Smooth muscle cell (in vitro differentiated cells): ENCODE measurements at regions not wholly inside any gene's neighbourhood (a gene's known extent, or its start where the extent isn't known, plus 50 kb on each side); places are given as distances from the start of the nearest gene placed in this dataset.

Source experiments
- DNase-seq: peaks from one replicate; lab custom pipeline; 2025; ENCODE audit not compliant: unreplicated experiment; lab: John Stamatoyannopoulos, UW
- H2AFZ ChIP-seq: fragments of 200-600 bp; sonication (generic); 2 replicates; pipeline ENCODE4 v1.6.0; 2016; ENCODE audit warnings: antibody characterized with exemption, low read depth, mild to moderate bottlenecking
- H3F3A ChIP-seq: fragments of 200-600 bp; sonication (generic); 2 replicates; pipeline ENCODE4 v1.6.0; 2017; ENCODE audit warnings: antibody characterized with exemption, low read depth
- H3K27ac ChIP-seq: fragments of 200-600 bp; sonication (generic); 2 replicates; pipeline ENCODE4 v1.5.1; 2016; ENCODE audit warnings: low read depth, mild to moderate bottlenecking
- H3K27me3 ChIP-seq: fragments of 200-600 bp; sonication (generic); 2 replicates; pipeline ENCODE4 v1.6.1; 2016; ENCODE audit warnings: low read depth, mild to moderate bottlenecking
- H3K36me3 ChIP-seq: fragments of 200-600 bp; sonication (generic); 2 replicates; pipeline ENCODE4 v1.5.1; 2016; ENCODE audit warnings: low read depth
- H3K4me1 ChIP-seq: fragments of 200-600 bp; sonication (generic); 2 replicates; pipeline ENCODE4 v1.5.1; 2016; ENCODE audit warnings: low read depth
- H3K4me2 ChIP-seq: fragments of 200-600 bp; sonication (generic); 2 replicates; pipeline ENCODE4 v1.6.0; 2016; ENCODE audit warnings: mild to moderate bottlenecking
- H3K4me3 ChIP-seq: fragments of 200-600 bp; sonication (generic); 2 replicates; pipeline ENCODE4 v1.5.1; 2016; ENCODE audit warnings: mild to moderate bottlenecking
- H3K79me2 ChIP-seq: fragments of 200-600 bp; sonication (generic); 2 replicates; pipeline ENCODE4 v1.6.0; 2016; ENCODE audit warnings: low read depth, mild to moderate bottlenecking
- H3K9ac ChIP-seq: fragments of 200-600 bp; sonication (generic); 2 replicates; pipeline ENCODE4 v1.6.0; 2016; ENCODE audit warnings: low read depth
- H3K9me3 ChIP-seq: fragments of 200-600 bp; sonication (generic); replicated peaks from 2 replicates; pipeline ENCODE4 v1.5.1; 2016; ENCODE audit warnings: low read depth
- H4K20me1 ChIP-seq: fragments of 200-600 bp; sonication (generic); 2 replicates; pipeline ENCODE4 v1.6.0; 2016; ENCODE audit warnings: low read depth
- CTCF ChIP-seq: fragments of 200-600 bp; sonication (generic); IDR thresholded peaks from 2 replicates; pipeline ENCODE4 v1.5.1; 2017; ENCODE audit warnings: borderline replicate concordance, mild to moderate bottlenecking, antibody characterized with exemption; ENCODE audit not compliant: insufficient read depth, poor library complexity, severe bottlenecking
- WGBS: methylation state at CpG from one replicate; pipeline ENCODE4 v1.1.7; 2016; ENCODE audit warnings: low lambda C conversion rate; 5-methylcytosine and 5-hydroxymethylcytosine counted together

DNA sequence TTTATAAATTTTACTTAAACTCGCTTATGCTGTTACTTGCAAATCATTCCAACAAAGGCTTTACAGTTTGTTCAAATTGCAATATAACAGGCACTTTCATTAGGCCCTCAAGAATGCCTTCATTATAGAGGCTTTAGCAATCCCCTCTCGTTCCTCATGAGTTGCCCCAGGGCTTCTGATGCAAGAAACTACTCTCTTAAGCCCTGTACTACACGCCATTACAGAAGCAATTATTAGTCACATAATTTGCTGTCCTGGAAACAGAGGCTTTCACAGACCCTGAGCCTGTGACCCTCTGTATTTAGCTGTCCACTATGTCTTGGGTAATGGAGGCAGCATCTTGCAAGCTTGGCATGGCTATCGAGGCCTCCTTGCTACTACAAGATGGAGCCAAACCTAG is 965.9 kb upstream of the DIAPH2 start:
- Histone ChIP-seq H3K36me3 (no peaks in the 10 kb centered on the region), H3K4me2 (no peak overlapping the region), H3K4me3 (no peak overlapping the region), H3K27me3 (no peaks in the 10 kb centered on the region), H3K27ac (no peak overlapping the region), H2AFZ (no peak overlapping the region), H4K20me1 (no peaks in the 10 kb centered on the region), H3K79me2 (no peaks in the 10 kb centered on the region), H3K4me1 (no peaks in the 10 kb centered on the region), H3K9me3 (no peaks in the 10 kb centered on the region), H3F3A (no peaks in the 10 kb centered on the region), H3K9ac (no peak overlapping the region)
- no peak for TF ChIP-seq CTCF
- 73% methylated on average over 4 of the region's 4 CpGs for WGBS
- DNase-seq, result no peak

DNA sequence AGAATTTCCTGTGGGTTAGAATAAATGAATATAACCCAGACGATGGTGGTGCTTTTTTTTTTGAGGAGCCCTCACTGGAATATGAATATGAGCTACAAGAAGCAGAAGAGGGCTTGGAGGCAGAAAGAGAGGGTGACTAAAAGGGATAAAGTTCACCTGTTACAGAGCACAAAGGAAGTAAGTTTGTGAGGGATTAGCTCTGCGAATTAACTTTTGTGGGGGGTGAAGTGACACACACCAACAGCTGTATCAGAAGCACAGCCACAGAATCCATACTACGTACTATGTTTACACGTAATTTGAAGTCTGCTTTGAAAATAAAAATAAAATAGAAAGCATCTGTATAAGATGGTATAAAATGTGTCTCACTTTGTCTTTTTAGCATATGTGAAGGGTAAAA is 963.6 kb upstream of the DIAPH2 start:
- Histone ChIP-seq H2AFZ (no peak overlapping the region), H3K4me1 (no peaks in the 10 kb centered on the region), H3K9me3 (no peaks in the 10 kb centered on the region), H3K27ac (no peak overlapping the region), H3K36me3 (no peaks in the 10 kb centered on the region), H3K4me3 (no peak overlapping the region), H3K9ac (no peak overlapping the region), H3F3A (no peaks in the 10 kb centered on the region), H3K27me3 (no peaks in the 10 kb centered on the region), H3K79me2 (no peaks in the 10 kb centered on the region), H3K4me2 (no peak overlapping the region), H4K20me1 (no peaks in the 10 kb centered on the region)
- TF ChIP-seq CTCF, result no peak
- 78% methylated on average over 4 of the region's 4 CpGs for WGBS
- DNase-seq, result no peak

DNA sequence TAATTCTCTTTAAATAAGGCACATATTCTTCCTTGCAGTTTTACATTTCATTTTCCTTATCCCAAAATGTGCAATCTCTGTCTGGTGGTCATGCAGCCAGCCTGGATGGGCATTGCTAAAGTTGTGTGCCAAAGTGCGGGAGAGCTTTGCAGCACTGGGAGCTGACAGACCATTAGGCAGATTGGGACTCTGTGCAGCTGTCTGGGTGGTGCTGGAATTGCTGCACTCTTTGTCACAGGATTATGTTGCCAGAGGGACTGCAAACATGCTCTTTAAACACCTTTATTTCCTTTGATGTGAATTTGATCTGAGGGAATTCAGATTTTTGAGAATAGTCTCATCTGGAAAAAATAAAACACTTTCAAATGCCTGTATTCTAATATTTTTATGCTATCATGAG is 956.2 kb upstream of the DIAPH2 start:
- WGBS, result 80% methylated on average over 1 of the region's 1 CpG
- Histone ChIP-seq H3K9me3 (no peaks in the 10 kb centered on the region), H4K20me1 (no peaks in the 10 kb centered on the region), H3F3A (no peaks in the 10 kb centered on the region), H3K4me3 (no peak overlapping the region), H2AFZ (no peak overlapping the region), H3K4me2 (no peak overlapping the region), H3K27ac (no peak overlapping the region), H3K27me3 (no peaks in the 10 kb centered on the region), H3K79me2 (no peaks in the 10 kb centered on the region), H3K36me3 (no peaks in the 10 kb centered on the region), H3K4me1 (no peaks in the 10 kb centered on the region), H3K9ac (no peak overlapping the region)
- no peak for TF ChIP-seq CTCF
- no peak for DNase-seq

- Histone ChIP-seq H3K4me3 (no peak overlapping the region), H4K20me1 (no peaks in the 10 kb centered on the region), H3K9ac (no peak overlapping the region), H3K27ac (no peak overlapping the region), H3K9me3 (no peaks in the 10 kb centered on the region), H3K4me1 (no peaks in the 10 kb centered on the region), H3K4me2 (no peak overlapping the region), H3K79me2 (no peaks in the 10 kb centered on the region), H2AFZ (no peak overlapping the region), H3K27me3 (no peaks in the 10 kb centered on the region), H3K36me3 (no peaks in the 10 kb centered on the region), H3F3A (no peaks in the 10 kb centered on the region)
- WGBS, result 69% methylated on average over 3 of the region's 3 CpGs
- no peak for DNase-seq
- no peak for TF ChIP-seq CTCF
Measured at GRCh38 chrX:95729401-95729800, 955.2 kb upstream of the DIAPH2 start.
